SK-N-SH (cell line): ENCODE measurements at regions not wholly inside any gene's neighbourhood (a gene's known extent, or its start where the extent isn't known, plus 50 kb on each side); places are given as distances from the start of the nearest gene placed in this dataset.

Experiments used
- CTCF ChIA-PET: fragments of 300-600, 350-600 bp; formaldehyde crosslinking; extraction: SDS; loops from one replicate; lab custom pipeline; 2021; lab: Yijun Ruan, JAX
- POLR2A ChIA-PET: fragments of 350-600 bp; sonication (Branson Sonifier 250); formaldehyde crosslinking; extraction: SDS; loops from one replicate; lab custom pipeline; 2020; ENCODE audit warnings: antibody characterized with exemption, inconsistent platforms; lab: Yijun Ruan, JAX
- DNase-seq: peaks from one replicate; pipeline ENCODE4 v3.0.0; 2012
- H2AFZ ChIP-seq: fragments of 200-600 bp; sonication (generic); 2 replicates; pipeline ENCODE4 v1.8.1; 2016; ENCODE audit warnings: antibody characterized with exemption, mild to moderate bottlenecking, low read depth
- H3F3A ChIP-seq: fragments of 200-600 bp; sonication (generic); replicated peaks from 2 replicates; pipeline ENCODE3; 2016; ENCODE audit warnings: antibody characterized with exemption, mild to moderate bottlenecking; ENCODE audit not compliant: insufficient read depth
- H3K27ac ChIP-seq, 2 experiments: fragments of 200-500 bp in 1 of 2; fragments of 200-600 bp in 1 of 2; sonication (Bioruptor generic) in 1 of 2; sonication (generic), shearing (Covaris generic) in 1 of 2; 2 replicates each; pipeline versions ENCODE4 v1.5.1 to v1.6.1; 2014 to 2016; ENCODE audit warnings: low read depth in 2 of 2, inconsistent platforms in 1 of 2, low read length in 1 of 2, mild to moderate bottlenecking in 1 of 2, mixed read lengths in 1 of 2
- H3K27me3 ChIP-seq: fragments of 200-600 bp; sonication (generic), shearing (Covaris generic); 2 replicates; pipeline ENCODE4 v1.6.1; 2016; ENCODE audit warnings: mixed run types; ENCODE audit not compliant: insufficient read depth
- H3K36me3 ChIP-seq, 2 experiments: fragments of 200-500 bp in 1 of 2; fragments of 200-600 bp in 1 of 2; sonication (Bioruptor generic) in 1 of 2; sonication (generic) in 1 of 2; replicated peaks in 1 of 2; 2 replicates each; pipeline versions ENCODE3 to v1.5.1; 2014 to 2016; ENCODE audit warnings: low read length in 1 of 2, mild to moderate bottlenecking in 1 of 2; ENCODE audit not compliant: insufficient read depth in 2 of 2, control insufficient read depth in 1 of 2
- H3K4me1 ChIP-seq, 2 experiments: fragments of 200-500 bp in 1 of 2; fragments of 200-600 bp in 1 of 2; sonication (Bioruptor generic) in 1 of 2; sonication (generic), shearing (Covaris generic) in 1 of 2; 2 replicates each; pipeline versions ENCODE4 v1.5.1 to v1.6.1; 2014 to 2016; ENCODE audit warnings: low read depth in 1 of 2, low read length in 1 of 2, mixed run types in 1 of 2; ENCODE audit not compliant: insufficient read depth in 2 of 2, control insufficient read depth in 1 of 2
- H3K4me2 ChIP-seq: fragments of 200-600 bp; sonication (generic), shearing (Covaris generic); 2 replicates; pipeline ENCODE4 v1.6.1; 2017; ENCODE audit warnings: mixed run types
- H3K4me3 ChIP-seq, 2 experiments: fragments of 200-500 bp in 1 of 2; fragments of 200-600 bp in 1 of 2; sonication (Bioruptor generic) in 1 of 2; sonication (generic), shearing (Covaris generic) in 1 of 2; 2 replicates each; pipeline versions ENCODE4 v1.5.1 to v1.8.1; 2014 to 2016; ENCODE audit warnings: low read depth in 2 of 2, inconsistent platforms in 1 of 2, low read length in 1 of 2, mild to moderate bottlenecking in 1 of 2, mixed read lengths in 1 of 2, moderate library complexity in 1 of 2
- H3K79me2 ChIP-seq: fragments of 200-600 bp; sonication (generic); 2 replicates; pipeline ENCODE4 v1.8.1; 2017; ENCODE audit warnings: mild to moderate bottlenecking; ENCODE audit not compliant: insufficient read depth
- H3K9ac ChIP-seq: fragments of 200-600 bp; sonication (generic); 2 replicates; pipeline ENCODE4 v1.6.1; 2017; ENCODE audit warnings: mixed run types
- H3K9me2 ChIP-seq: fragments of 200-600 bp; sonication (generic); 2 replicates; pipeline ENCODE4 v1.6.1; 2017; ENCODE audit warnings: mixed run types
- H3K9me3 ChIP-seq: fragments of 200-600 bp; sonication (generic); 2 replicates; pipeline ENCODE4 v1.6.1; 2017; ENCODE audit warnings: mixed run types, mild to moderate bottlenecking, moderate library complexity
- H4K20me1 ChIP-seq: fragments of 200-600 bp; sonication (generic); 2 replicates; pipeline ENCODE4 v1.6.1; 2017; ENCODE audit warnings: mild to moderate bottlenecking, mixed run types; ENCODE audit not compliant: insufficient read depth
- ELF1 ChIP-seq: IDR thresholded peaks from 2 replicates; pipeline ENCODE4 v1.4.0; 2012
- EP300 ChIP-seq, 2 experiments: IDR thresholded peaks; 2 replicates each; pipeline versions ENCODE4 v1.4.0 to v1.6.1; 2012; ENCODE audit warnings: borderline replicate concordance in 1 of 2, low read depth in 1 of 2, low read length in 1 of 2
- GABPA ChIP-seq: IDR thresholded peaks from 2 replicates; pipeline ENCODE4 v1.4.0; 2012; ENCODE audit warnings: low read depth, mild to moderate bottlenecking
- NRF1 ChIP-seq: IDR thresholded peaks from 2 replicates; pipeline ENCODE4 v1.6.1; 2012; ENCODE audit warnings: low read depth, mild to moderate bottlenecking, low read length
- POLR2AphosphoS5 ChIP-seq: IDR thresholded peaks from 2 replicates; pipeline ENCODE4 v1.6.1; 2012; ENCODE audit warnings: low read depth, low read length
- RAD21 ChIP-seq: IDR thresholded peaks from 2 replicates; pipeline ENCODE4 v1.6.1; 2012; ENCODE audit warnings: mild to moderate bottlenecking, low read length
- RXRA ChIP-seq: IDR thresholded peaks from 2 replicates; pipeline ENCODE4 v1.4.0; 2012; ENCODE audit warnings: low read depth, mild to moderate bottlenecking, borderline replicate concordance
- SMC3 ChIP-seq: IDR thresholded peaks from 2 replicates; pipeline ENCODE4 v1.6.1; 2012; ENCODE audit warnings: low read depth, low read length, improper control_type of control experiment
- TAF1 ChIP-seq: IDR thresholded peaks from 2 replicates; pipeline ENCODE4 v1.6.1; 2012; ENCODE audit warnings: low read depth, mild to moderate bottlenecking, low read length, moderate library complexity, borderline replicate concordance
- TEAD4 ChIP-seq: IDR thresholded peaks from 2 replicates; pipeline ENCODE4 v1.4.0; 2012; ENCODE audit warnings: mild to moderate bottlenecking, borderline replicate concordance; ENCODE audit not compliant: insufficient read depth
- WGBS: methylation state at CpG from one replicate; pipeline ENCODE4 v1.1.6; 2017; ENCODE audit warnings: low lambda C conversion rate; 5-methylcytosine and 5-hydroxymethylcytosine counted together
- TF ChIP-seq, protein P1 (sequence below): IDR thresholded peaks from 2 replicates; pipeline ENCODE4; 2012
- TF ChIP-seq, protein P2 (sequence below): fragments of 150-350 bp; IDR thresholded peaks from 2 replicates; pipeline ENCODE4 v1.6.1; 2016; ENCODE audit warnings: mild to moderate bottlenecking, low read depth, low read length
- TF ChIP-seq, protein P3 (sequence below): IDR thresholded peaks from 2 replicates; pipeline ENCODE4 v1.4.0; 2012; ENCODE audit warnings: low read depth, borderline replicate concordance
- TF ChIP-seq, protein P4 (sequence below): IDR thresholded peaks from 2 replicates; pipeline ENCODE4 v1.6.1; 2012; ENCODE audit warnings: mild to moderate bottlenecking, low read depth, low read length, moderate library complexity

DNA sequence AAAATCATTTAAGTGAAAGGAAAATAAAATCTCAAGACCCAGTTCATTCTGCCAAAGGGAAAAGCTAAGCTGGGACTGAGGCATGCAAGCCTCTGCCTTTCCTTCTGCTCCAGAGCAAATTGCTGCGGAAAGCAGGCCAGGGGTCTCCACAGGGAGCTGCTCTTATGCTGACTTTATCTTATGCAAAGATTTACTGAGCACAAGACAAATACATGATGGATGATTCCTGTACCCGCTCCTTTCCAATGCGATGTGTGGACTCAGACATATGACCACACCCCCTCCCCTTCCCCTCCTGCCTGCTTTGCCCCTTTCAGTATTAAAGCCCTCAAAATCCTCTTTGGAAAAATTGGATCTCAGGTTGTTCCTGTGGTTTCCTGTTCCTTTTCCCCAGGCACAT lies 74.2 kb upstream of the INSIG1 start:
- no peak for DNase-seq
- Histone ChIP-seq H4K20me1 (no peaks in the 10 kb centered on the region), H3K4me1 (peaks cover 0 to 22% of the 10 kb centered on the region in 2 experiments; a peak in 1 of 4 replicates), H3K4me2 (no peak overlapping the region), H3K79me2 (no peaks in the 10 kb centered on the region), H3K36me3 (no peaks in the 10 kb centered on the region), H2AFZ (no peak overlapping the region), H3K9me3 (no peaks in the 10 kb centered on the region), H3K9me2 (no peaks in the 10 kb centered on the region), H3K27me3 (no peaks in the 10 kb centered on the region), H3K9ac (no peak overlapping the region), H3K4me3 (no peak overlapping the region), H3F3A (no peaks in the 10 kb centered on the region), H3K27ac (no peak overlapping the region)
- POLR2A ChIA-PET: no interaction called here
- CTCF ChIA-PET: interaction anchor here (0.6 to 2.6 kb wide), 3 partner anchors 11 to 121 kb away, joined by 3 to 11 read pairs (median 3); no protein-coding TSS in a partner anchor
- TF ChIP-seq SMC3: no peak
- no peak for TF ChIP-seq RAD21
- TF ChIP-seq RXRA: no peak
- TF ChIP-seq, protein P1, sequence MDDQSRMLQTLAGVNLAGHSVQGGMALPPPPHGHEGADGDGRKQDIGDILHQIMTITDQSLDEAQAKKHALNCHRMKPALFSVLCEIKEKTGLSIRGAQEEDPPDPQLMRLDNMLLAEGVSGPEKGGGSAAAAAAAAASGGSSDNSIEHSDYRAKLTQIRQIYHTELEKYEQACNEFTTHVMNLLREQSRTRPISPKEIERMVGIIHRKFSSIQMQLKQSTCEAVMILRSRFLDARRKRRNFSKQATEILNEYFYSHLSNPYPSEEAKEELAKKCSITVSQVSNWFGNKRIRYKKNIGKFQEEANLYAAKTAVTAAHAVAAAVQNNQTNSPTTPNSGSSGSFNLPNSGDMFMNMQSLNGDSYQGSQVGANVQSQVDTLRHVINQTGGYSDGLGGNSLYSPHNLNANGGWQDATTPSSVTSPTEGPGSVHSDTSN: no peak
- no peak for TF ChIP-seq EP300 (IDR thresholded peaks at IDR 0.05; ENCODE audit: borderline replicate concordance in 1 of 2, low read depth in 1 of 2, low read length in 1 of 2)
- no peak for TF ChIP-seq TAF1
- TF ChIP-seq, protein P2, sequence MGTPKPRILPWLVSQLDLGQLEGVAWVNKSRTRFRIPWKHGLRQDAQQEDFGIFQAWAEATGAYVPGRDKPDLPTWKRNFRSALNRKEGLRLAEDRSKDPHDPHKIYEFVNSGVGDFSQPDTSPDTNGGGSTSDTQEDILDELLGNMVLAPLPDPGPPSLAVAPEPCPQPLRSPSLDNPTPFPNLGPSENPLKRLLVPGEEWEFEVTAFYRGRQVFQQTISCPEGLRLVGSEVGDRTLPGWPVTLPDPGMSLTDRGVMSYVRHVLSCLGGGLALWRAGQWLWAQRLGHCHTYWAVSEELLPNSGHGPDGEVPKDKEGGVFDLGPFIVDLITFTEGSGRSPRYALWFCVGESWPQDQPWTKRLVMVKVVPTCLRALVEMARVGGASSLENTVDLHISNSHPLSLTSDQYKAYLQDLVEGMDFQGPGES: no peak
- TF ChIP-seq TEAD4: no peak
- no peak for TF ChIP-seq NRF1
- TF ChIP-seq ELF1: no peak
- 96% methylated on average over 3 of the region's 3 CpGs for WGBS

DNA sequence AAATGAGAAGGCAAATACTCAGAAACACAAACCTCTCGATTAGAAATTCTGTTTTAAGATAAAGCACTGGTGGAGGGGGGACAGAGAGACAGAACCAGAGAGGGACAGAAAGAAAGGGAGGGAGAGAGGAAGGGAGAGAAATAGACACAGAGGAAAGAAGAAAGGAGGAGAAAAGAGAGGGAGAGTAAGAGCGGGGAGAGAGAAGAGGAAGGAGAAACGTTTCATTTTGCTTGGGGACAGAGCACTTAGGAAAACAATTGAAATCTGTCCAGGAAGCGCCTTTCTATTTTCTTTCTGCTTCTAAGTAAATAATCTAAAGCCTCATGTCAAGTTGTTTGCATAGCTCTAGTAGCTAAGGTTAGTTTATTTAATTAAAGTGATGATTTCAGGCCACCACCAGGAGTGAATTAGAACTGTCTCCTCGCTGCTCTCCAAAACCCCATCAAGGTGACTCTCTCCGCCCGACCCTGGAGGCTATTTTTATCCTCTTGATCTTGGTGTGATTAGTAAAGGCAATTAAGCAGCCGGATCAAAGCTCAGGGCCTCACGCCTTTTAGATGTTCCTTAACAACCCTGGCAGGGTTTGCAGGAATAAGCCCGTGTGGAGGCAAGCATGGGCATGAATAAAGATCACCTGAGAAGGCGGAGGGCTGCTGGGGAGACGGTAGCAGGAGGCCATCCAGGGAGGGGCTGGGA lies 73.4 kb upstream of the INSIG1 start:
- Histone ChIP-seq H2AFZ (no peak overlapping the region), H4K20me1 (no peaks in the 10 kb centered on the region), H3K4me2 (no peak overlapping the region), H3K27me3 (no peaks in the 10 kb centered on the region), H3F3A (no peaks in the 10 kb centered on the region), H3K4me1 (peaks cover 0 to 28% of the 10 kb centered on the region in 2 experiments; a peak in 1 of 4 replicates), H3K4me3 (no peak overlapping the region), H3K9me3 (no peaks in the 10 kb centered on the region), H3K9ac (no peak overlapping the region), H3K9me2 (no peaks in the 10 kb centered on the region), H3K27ac (no peak overlapping the region), H3K36me3 (no peaks in the 10 kb centered on the region), H3K79me2 (no peaks in the 10 kb centered on the region)
- DNase-seq: no peak
- POLR2A ChIA-PET: no interaction called here
- CTCF ChIA-PET: interaction anchor here (1.1 to 2.6 kb wide), 2 partner anchors 11 to 120 kb away, joined by 3 to 11 read pairs; no protein-coding TSS in a partner anchor
- WGBS: 67% methylated on average over 12 of the region's 12 CpGs
- TF ChIP-seq EP300 (IDR thresholded peaks at IDR 0.05; ENCODE audit: borderline replicate concordance in 1 of 2, low read depth in 1 of 2, low read length in 1 of 2) (no peak), RAD21 (no peak), ELF1 (no peak), POLR2AphosphoS5 (no peak), GABPA (no peak)
- TF ChIP-seq, protein P3, sequence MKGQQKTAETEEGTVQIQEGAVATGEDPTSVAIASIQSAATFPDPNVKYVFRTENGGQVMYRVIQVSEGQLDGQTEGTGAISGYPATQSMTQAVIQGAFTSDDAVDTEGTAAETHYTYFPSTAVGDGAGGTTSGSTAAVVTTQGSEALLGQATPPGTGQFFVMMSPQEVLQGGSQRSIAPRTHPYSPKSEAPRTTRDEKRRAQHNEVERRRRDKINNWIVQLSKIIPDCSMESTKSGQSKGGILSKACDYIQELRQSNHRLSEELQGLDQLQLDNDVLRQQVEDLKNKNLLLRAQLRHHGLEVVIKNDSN: no peak
- TF ChIP-seq, protein P4, sequence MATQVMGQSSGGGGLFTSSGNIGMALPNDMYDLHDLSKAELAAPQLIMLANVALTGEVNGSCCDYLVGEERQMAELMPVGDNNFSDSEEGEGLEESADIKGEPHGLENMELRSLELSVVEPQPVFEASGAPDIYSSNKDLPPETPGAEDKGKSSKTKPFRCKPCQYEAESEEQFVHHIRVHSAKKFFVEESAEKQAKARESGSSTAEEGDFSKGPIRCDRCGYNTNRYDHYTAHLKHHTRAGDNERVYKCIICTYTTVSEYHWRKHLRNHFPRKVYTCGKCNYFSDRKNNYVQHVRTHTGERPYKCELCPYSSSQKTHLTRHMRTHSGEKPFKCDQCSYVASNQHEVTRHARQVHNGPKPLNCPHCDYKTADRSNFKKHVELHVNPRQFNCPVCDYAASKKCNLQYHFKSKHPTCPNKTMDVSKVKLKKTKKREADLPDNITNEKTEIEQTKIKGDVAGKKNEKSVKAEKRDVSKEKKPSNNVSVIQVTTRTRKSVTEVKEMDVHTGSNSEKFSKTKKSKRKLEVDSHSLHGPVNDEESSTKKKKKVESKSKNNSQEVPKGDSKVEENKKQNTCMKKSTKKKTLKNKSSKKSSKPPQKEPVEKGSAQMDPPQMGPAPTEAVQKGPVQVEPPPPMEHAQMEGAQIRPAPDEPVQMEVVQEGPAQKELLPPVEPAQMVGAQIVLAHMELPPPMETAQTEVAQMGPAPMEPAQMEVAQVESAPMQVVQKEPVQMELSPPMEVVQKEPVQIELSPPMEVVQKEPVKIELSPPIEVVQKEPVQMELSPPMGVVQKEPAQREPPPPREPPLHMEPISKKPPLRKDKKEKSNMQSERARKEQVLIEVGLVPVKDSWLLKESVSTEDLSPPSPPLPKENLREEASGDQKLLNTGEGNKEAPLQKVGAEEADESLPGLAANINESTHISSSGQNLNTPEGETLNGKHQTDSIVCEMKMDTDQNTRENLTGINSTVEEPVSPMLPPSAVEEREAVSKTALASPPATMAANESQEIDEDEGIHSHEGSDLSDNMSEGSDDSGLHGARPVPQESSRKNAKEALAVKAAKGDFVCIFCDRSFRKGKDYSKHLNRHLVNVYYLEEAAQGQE: no peak
